ENCODE measurements at regions not wholly inside any gene's neighbourhood (a gene's known extent, or its start where the extent isn't known, plus 50 kb on each side); places are given as distances from the start of the nearest gene placed in this dataset.

GRCh38 chr7:18213652-18214051, 186.0 kb upstream of the PRPS1L1 start:
- no peak for TF ChIP-seq CTCF (conservative IDR thresholded peaks at IDR 0.05; ENCODE audit: low read depth, low read length)
- no peak for TF ChIP-seq EZH2phosphoT487 (IDR thresholded peaks at IDR 0.05; ENCODE audit: borderline replicate concordance, low read length)
